Osteocyte (in vitro differentiated cells): ENCODE measurements at regions not wholly inside any gene's neighbourhood (a gene's known extent, or its start where the extent isn't known, plus 50 kb on each side); places are given as distances from the start of the nearest gene placed in this dataset.

ENCODE experiments used
- DNase-seq: peaks from one replicate; pipeline ENCODE4 v3.0.0; 2021; ENCODE audit warnings: mixed read lengths; ENCODE audit not compliant: unreplicated experiment; ENCODE audit errors: extremely low spot score
- H3K27ac Mint-ChIP-seq: one replicate; pipeline ENCODE4 v1.8.0; 2021; ENCODE audit warnings: mild to moderate bottlenecking, mixed read lengths; ENCODE audit not compliant: unreplicated experiment
- H3K27me3 Mint-ChIP-seq: one replicate; pipeline ENCODE4 v1.8.0; 2021; ENCODE audit warnings: mixed read lengths; ENCODE audit not compliant: unreplicated experiment
- H3K36me3 Mint-ChIP-seq: one replicate; pipeline ENCODE4 v1.8.0; 2021; ENCODE audit warnings: mixed read lengths; ENCODE audit not compliant: unreplicated experiment
- H3K4me1 Mint-ChIP-seq: one replicate; pipeline ENCODE4 v1.8.0; 2021; ENCODE audit warnings: mixed read lengths; ENCODE audit not compliant: unreplicated experiment
- H3K4me3 Mint-ChIP-seq: one replicate; pipeline ENCODE4 v1.8.0; 2021; ENCODE audit warnings: mild to moderate bottlenecking, moderate library complexity, mixed read lengths; ENCODE audit not compliant: unreplicated experiment
- H3K9me3 Mint-ChIP-seq: one replicate; pipeline ENCODE4 v1.8.0; 2021; ENCODE audit warnings: mixed read lengths; ENCODE audit not compliant: unreplicated experiment
- CTCF ChIP-seq: fragments of 200-600 bp; sonication (generic); IDR thresholded peaks from 2 replicates; pipeline ENCODE4 v1.5.0; 2021; ENCODE audit warnings: antibody characterized with exemption, mild to moderate bottlenecking, moderate library complexity

GRCh38 chr16:73202161-73202729 is 154.3 kb upstream of the ZFHX3 start:
- peaks cover 16% of the 10 kb centered on the region for H3K4me1 Mint-ChIP-seq
- peak; percentile 76 for DNase-seq
- H3K36me3 Mint-ChIP-seq = no peaks in the 10 kb centered on the region
- no peaks in the 10 kb centered on the region for H3K27me3 Mint-ChIP-seq
- TF ChIP-seq CTCF = no peak
- no peaks in the 10 kb centered on the region for H3K9me3 Mint-ChIP-seq
- H3K27ac Mint-ChIP-seq = no peak overlapping the region
- H3K4me3 Mint-ChIP-seq = no peak overlapping the region

- no peak overlapping the region for H3K4me3 Mint-ChIP-seq
- H3K27ac Mint-ChIP-seq = no peak overlapping the region
- H3K27me3 Mint-ChIP-seq = no peaks in the 10 kb centered on the region
- DNase-seq = no peak
- peak; percentile 35 for TF ChIP-seq CTCF
- H3K4me1 Mint-ChIP-seq = peaks cover 16% of the 10 kb centered on the region
- H3K9me3 Mint-ChIP-seq = no peaks in the 10 kb centered on the region
- H3K36me3 Mint-ChIP-seq = no peaks in the 10 kb centered on the region
These were observed 151.3 kb upstream of the ZFHX3 start for GRCh38 chr16:73199214-73199613.

- DNase-seq = no peak
- H3K4me3 Mint-ChIP-seq = no peak overlapping the region
- H3K9me3 Mint-ChIP-seq = no peaks in the 10 kb centered on the region
- peaks cover 16% of the 10 kb centered on the region for H3K4me1 Mint-ChIP-seq
- no peaks in the 10 kb centered on the region for H3K36me3 Mint-ChIP-seq
- no peak for TF ChIP-seq CTCF
- no peaks in the 10 kb centered on the region for H3K27me3 Mint-ChIP-seq
- H3K27ac Mint-ChIP-seq = no peak overlapping the region
These were observed 150.6 kb upstream of the ZFHX3 start for GRCh38 chr16:73198481-73198880.

DNA sequence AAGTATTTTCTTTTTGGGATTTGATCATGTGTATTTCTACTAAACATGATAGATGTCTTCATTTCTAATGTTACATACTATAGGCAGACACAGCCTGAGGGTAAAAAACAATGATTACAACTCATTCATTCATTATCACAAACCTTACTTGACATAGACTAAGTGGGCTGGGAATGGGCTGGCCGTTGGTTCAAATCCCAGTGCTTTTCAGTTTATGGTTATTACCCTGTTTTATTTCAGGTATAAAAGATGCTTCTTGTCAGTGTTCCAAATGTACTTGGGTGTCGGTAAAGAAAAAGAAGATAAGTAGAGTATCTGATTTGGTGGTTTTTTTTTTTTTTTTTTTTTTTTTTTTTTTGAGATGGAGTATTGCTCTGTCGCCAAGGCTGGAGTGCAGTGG is 149.7 kb upstream of the ZFHX3 start:
- no peak overlapping the region for H3K4me3 Mint-ChIP-seq
- no peaks in the 10 kb centered on the region for H3K9me3 Mint-ChIP-seq
- H3K27me3 Mint-ChIP-seq = no peaks in the 10 kb centered on the region
- TF ChIP-seq CTCF = no peak
- peaks cover 12% of the 10 kb centered on the region for H3K4me1 Mint-ChIP-seq
- H3K27ac Mint-ChIP-seq = no peak overlapping the region
- H3K36me3 Mint-ChIP-seq = no peaks in the 10 kb centered on the region
- no peak for DNase-seq

DNA sequence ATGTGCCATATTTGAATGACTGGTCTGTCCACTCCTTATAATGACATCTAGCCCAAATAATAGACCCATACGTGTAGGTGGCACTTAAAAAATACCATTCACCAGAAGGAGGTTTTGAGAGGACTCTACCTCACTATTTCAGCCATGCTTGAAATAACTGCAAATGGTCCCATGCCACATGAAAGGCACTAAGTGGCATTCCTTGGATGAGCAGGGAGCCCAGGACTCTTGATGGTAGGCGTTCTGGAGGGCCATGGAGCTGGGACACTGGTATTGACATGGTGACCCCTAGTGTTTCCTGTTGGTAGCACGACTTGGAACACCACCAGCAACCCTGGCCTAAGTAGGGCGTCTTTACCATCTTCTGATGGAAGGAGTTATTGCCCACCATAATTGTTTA is 148.7 kb upstream of the ZFHX3 start:
- peak; percentile 60 for TF ChIP-seq CTCF
- Mint-ChIP-seq H3K36me3 (no peaks in the 10 kb centered on the region), H3K9me3 (no peaks in the 10 kb centered on the region), H3K4me1 (peaks cover 3% of the 10 kb centered on the region), H3K4me3 (no peak overlapping the region), H3K27me3 (no peaks in the 10 kb centered on the region), H3K27ac (no peak overlapping the region)
- no peak for DNase-seq
